ENCODE measurements at regions not wholly inside any gene's neighbourhood (a gene's known extent, or its start where the extent isn't known, plus 50 kb on each side); places are given as distances from the start of the nearest gene placed in this dataset.

- TF ChIP-seq, protein P1, sequence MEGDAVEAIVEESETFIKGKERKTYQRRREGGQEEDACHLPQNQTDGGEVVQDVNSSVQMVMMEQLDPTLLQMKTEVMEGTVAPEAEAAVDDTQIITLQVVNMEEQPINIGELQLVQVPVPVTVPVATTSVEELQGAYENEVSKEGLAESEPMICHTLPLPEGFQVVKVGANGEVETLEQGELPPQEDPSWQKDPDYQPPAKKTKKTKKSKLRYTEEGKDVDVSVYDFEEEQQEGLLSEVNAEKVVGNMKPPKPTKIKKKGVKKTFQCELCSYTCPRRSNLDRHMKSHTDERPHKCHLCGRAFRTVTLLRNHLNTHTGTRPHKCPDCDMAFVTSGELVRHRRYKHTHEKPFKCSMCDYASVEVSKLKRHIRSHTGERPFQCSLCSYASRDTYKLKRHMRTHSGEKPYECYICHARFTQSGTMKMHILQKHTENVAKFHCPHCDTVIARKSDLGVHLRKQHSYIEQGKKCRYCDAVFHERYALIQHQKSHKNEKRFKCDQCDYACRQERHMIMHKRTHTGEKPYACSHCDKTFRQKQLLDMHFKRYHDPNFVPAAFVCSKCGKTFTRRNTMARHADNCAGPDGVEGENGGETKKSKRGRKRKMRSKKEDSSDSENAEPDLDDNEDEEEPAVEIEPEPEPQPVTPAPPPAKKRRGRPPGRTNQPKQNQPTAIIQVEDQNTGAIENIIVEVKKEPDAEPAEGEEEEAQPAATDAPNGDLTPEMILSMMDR (conservative IDR thresholded peaks at IDR 0.05; ENCODE audit: low read depth, low read length): no peak
- TF ChIP-seq EZH2 (IDR thresholded peaks at IDR 0.05; ENCODE audit: low read length, unreplicated experiment): no peak
Observed at GRCh38 chr11:92140021-92140420, 84.6 kb upstream of the FAT3 start.
